ENCODE measurements at regions not wholly inside any gene's neighbourhood (a gene's known extent, or its start where the extent isn't known, plus 50 kb on each side); places are given as distances from the start of the nearest gene placed in this dataset.

DNA sequence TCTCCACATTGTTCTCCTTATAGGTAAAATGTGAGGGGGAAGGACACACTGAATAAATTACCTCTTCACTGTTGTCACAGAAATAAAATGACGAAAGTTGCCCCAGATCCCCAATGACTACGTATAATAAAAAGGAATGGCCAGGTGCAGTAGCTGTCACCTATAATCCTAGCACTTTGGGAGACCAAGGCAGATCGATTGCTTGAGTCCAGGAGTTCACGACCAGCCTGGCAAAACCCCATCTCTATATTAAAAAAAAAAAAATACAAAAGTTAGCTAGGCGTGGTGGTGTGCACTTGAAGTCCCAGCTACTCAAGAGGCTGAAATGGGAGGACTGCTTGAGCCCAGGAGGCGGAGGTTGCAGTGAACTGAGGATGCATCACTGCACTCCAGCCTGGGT, 82.2 kb upstream of the APC start:
- Histone ChIP-seq H3K4me3 (no peak overlapping the region), H3K27me3 (no peaks in the 10 kb centered on the region), H3K9me3 (replicated peaks in 1 of 11) (peaks cover 8 to 23% (median 17%) of the 10 kb centered on the region in 11 experiments; a peak in 21 of 22 replicates), H3K27ac (no peak overlapping the region), H3K4me1 (no peaks in the 10 kb centered on the region), H4K20me1 (no peaks in the 10 kb centered on the region), H3K4me2 (no peak overlapping the region), H3K9ac (no peak overlapping the region), H3K36me3 (no peaks in the 10 kb centered on the region)
- TF ChIP-seq Cebpa-rat (IDR thresholded peaks at IDR 0.05) = no peak

DNA sequence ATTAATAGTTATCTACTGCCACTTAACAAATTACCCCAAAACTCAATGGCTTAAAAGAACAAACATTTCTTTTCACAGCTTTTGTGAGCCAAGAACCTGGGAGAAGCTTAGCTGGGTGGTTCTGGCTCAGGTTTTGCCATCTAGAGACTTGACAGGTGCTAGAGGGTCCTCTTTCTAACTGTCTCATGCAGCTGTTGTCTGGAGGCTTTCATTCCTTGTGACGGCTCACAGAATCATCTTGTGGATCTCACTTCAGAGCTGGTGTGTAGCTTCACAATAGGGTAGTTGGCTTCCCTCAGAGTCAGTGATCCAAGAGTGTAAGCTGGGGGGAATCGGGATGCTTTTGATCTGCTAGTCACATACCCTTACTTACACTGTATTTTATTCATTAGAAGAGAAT, 81.2 kb upstream of the APC start:
- H3K27me3 ChIP-seq = no peaks in the 10 kb centered on the region
- no peak for TF ChIP-seq Cebpa-rat (IDR thresholded peaks at IDR 0.05)
- no peaks in the 10 kb centered on the region for H4K20me1 ChIP-seq
- no peak overlapping the region for H3K27ac ChIP-seq
- no peak overlapping the region for H3K4me2 ChIP-seq
- no peaks in the 10 kb centered on the region for H3K36me3 ChIP-seq
- H3K4me3 ChIP-seq = no peak overlapping the region
- no peaks in the 10 kb centered on the region for H3K4me1 ChIP-seq
- H3K9me3 ChIP-seq (replicated peaks in 1 of 11) = peaks cover 18 to 28% (median 25%) of the 10 kb centered on the region in 11 experiments; a peak in 21 of 22 replicates
- H3K9ac ChIP-seq = no peak overlapping the region

DNA sequence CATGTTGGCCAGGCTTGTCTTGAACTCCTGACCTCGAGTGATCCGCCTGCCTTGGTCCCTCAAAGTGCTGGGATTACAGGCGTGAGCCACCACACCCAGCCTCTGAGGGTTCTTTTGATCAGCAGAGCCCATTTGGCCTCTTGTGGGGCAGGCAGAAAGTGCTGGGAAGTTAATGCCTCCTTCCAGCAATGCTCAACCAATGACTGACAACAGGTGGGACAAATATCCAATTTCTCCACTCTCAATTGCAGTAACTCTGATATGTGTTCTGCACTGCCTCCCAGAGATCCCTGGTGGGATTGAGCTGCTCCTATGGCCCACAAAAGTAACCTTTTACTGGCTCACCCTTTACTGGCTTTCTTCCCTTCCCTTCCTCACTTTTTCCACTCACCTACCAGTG, 79.9 kb upstream of the APC start:
- Histone ChIP-seq H3K4me1 (no peaks in the 10 kb centered on the region), H3K4me3 (no peak overlapping the region), H3K9me3 (replicated peaks in 1 of 11) (peaks cover 19 to 34% (median 25%) of the 10 kb centered on the region in 11 experiments; a peak in 21 of 22 replicates), H3K4me2 (no peak overlapping the region), H3K27ac (no peak overlapping the region), H3K9ac (no peak overlapping the region), H3K27me3 (no peaks in the 10 kb centered on the region), H3K36me3 (no peaks in the 10 kb centered on the region), H4K20me1 (no peaks in the 10 kb centered on the region)
- TF ChIP-seq Cebpa-rat (IDR thresholded peaks at IDR 0.05) = no peak

DNA sequence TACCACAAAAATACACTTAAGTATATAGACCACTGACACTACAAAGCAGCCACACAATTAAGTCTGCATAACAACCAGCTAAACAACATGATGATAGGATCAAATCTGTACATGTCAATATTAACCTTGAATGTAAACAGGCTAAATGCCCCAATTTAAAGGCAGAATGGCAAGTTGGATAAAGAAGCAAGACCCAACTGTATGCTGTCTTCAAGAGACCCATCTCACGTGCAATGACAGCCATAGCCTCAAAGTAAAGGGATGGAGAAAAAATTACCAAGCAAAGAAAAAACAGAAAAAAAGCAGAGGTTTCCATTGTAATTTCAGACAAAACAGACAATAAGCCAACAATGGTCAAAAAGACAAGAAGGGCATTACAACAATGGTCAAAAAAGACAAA, 77.3 kb upstream of the APC start:
- H4K20me1 ChIP-seq = no peaks in the 10 kb centered on the region
- H3K4me3 ChIP-seq = no peak overlapping the region
- H3K36me3 ChIP-seq = no peaks in the 10 kb centered on the region
- H3K9ac ChIP-seq = no peak overlapping the region
- TF ChIP-seq Cebpa-rat (IDR thresholded peaks at IDR 0.05) = no peak
- no peak overlapping the region for H3K27ac ChIP-seq
- H3K27me3 ChIP-seq = no peaks in the 10 kb centered on the region
- H3K4me1 ChIP-seq = no peaks in the 10 kb centered on the region
- H3K9me3 ChIP-seq (replicated peaks in 1 of 11) = peaks cover 19 to 34% (median 25%) of the 10 kb centered on the region in 11 experiments; a peak in 21 of 22 replicates
- no peak overlapping the region for H3K4me2 ChIP-seq

DNA sequence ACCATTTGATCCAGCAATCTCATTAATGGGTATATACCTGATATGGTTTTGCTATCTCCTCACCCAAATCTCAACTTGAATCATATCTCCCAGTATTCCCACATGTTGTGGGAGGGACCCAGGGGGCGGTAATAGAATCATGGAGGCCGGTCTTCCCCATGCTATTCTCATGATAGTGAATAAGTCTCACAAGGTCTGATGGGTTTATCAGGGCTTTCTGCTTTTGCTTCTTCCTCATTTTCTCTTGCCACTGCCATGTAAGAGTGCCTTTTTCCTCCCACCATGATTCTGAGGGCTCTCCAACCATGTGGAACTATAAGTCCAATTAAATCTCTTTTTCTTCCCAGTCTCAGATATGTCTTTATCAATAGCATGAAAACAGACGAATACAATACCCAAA, 74.5 kb upstream of the APC start:
- Histone ChIP-seq H3K4me2 (no peak overlapping the region), H3K27ac (no peak overlapping the region), H3K4me1 (no peaks in the 10 kb centered on the region), H3K9ac (no peak overlapping the region), H3K4me3 (no peak overlapping the region), H3K36me3 (no peaks in the 10 kb centered on the region), H3K27me3 (no peaks in the 10 kb centered on the region), H4K20me1 (no peaks in the 10 kb centered on the region), H3K9me3 (replicated peaks in 1 of 11) (peaks cover 17 to 34% (median 25%) of the 10 kb centered on the region in 11 experiments; a peak in 21 of 22 replicates)
- TF ChIP-seq Cebpa-rat (IDR thresholded peaks at IDR 0.05) = no peak

DNA sequence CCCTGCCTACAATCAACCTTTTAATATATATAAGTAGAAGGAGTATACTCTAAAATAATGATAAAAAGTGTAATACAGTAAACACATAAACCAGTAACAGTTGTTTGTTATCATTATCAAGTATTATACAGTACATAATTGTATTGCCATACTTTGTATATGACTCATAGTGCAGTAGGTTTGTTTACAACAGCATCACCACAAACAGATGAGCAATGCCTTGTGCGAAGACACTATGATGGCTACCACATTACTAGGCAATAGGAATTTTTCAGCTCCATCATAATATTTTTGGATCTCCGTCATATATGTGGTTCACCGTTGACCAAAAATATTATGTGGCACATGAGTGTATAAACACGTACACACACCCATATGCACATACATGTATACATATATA, 69.7 kb upstream of the APC start:
- no peak for TF ChIP-seq Cebpa-rat (IDR thresholded peaks at IDR 0.05)
- H4K20me1 ChIP-seq = no peaks in the 10 kb centered on the region
- H3K27ac ChIP-seq = no peak overlapping the region
- H3K4me2 ChIP-seq = no peak overlapping the region
- no peaks in the 10 kb centered on the region for H3K9me3 ChIP-seq (replicated peaks in 1 of 11)
- no peaks in the 10 kb centered on the region for H3K36me3 ChIP-seq
- H3K4me3 ChIP-seq = no peak overlapping the region
- H3K4me1 ChIP-seq = no peaks in the 10 kb centered on the region
- no peaks in the 10 kb centered on the region for H3K27me3 ChIP-seq
- no peak overlapping the region for H3K9ac ChIP-seq

DNA sequence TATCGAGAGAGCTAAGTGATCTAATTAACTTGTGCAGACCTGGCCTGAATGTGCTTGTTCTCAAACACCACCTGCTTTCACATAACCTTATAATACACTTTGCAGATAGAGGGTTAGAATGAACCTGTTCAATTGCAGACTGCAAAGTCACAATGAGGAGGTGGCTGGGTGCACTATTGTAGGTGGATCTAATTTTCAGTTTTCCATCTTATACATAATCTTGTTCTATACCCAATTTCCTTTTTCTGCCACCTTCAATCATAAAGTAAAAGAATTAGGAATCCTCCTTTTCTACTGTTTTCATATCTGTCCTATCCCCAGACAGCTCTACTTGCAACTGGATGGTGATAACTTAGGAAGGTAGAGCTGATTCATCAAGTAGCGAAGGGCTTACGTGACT, 68.8 kb upstream of the APC start:
- Histone ChIP-seq H3K4me2 (no peak overlapping the region), H4K20me1 (no peaks in the 10 kb centered on the region), H3K9ac (no peak overlapping the region), H3K9me3 (replicated peaks in 1 of 11) (0 out of 22 replicates have a peak, but pooled peaks cover 0 to 3% (median 0%) of the 10 kb centered on the region in 11 experiments), H3K36me3 (no peaks in the 10 kb centered on the region), H3K27ac (no peak overlapping the region), H3K4me1 (no peaks in the 10 kb centered on the region), H3K4me3 (no peak overlapping the region), H3K27me3 (no peaks in the 10 kb centered on the region)
- no peak for TF ChIP-seq Cebpa-rat (IDR thresholded peaks at IDR 0.05)

DNA sequence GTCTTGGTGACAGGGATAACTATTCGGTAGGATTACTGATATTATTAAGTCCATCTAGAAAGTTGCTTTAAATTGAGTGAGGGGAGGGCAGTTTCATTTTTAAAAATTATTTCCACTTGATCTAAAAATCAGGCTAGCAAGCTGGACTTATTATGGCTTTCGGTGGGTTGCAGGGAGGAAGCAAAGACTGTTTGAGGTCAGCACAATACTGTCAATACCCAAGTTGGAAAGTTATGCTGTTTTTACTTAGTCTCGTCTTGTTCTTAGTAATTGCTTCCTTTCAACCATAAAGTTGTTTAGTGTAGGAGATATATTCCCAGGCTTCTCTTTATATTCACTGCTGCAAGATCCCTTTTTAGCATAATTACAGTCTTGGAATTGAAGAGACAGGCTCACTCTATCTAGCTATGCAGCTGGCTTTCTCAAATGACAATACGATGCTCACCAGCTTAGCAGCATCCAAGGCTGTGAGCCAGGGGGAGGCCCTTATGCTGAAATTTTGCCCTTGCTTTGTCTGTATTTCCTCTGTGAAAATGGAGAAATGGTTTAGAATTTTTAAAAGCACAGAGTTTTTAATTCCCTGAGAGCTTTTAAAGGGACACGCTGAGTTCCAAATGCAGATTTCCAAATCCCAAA, 68.2 kb upstream of the APC start:
- TF ChIP-seq Cebpa-rat (IDR thresholded peaks at IDR 0.05) = no peak

DNA sequence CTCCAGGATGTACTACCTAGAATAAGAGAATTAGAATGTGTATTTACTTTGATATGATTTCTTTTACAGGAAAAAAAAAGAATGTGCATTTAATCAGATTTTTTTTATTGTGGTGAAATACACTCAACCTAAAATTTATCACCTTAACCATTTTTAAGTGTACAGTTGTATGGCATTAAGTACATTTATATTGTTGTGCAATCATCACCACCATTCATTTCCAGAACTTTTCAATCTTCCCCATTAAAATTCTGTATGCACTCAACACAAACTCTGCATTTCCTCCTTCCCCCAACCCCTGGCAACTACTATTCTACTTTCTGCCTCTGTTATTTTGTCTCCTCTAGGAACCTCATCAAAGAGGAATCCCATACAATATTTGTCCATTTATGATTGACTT, 66.0 kb upstream of the APC start:
- no peak overlapping the region for H3K9ac ChIP-seq
- no peak for TF ChIP-seq Cebpa-rat (IDR thresholded peaks at IDR 0.05)
- peaks cover 0 to 16% (median 0%) of the 10 kb centered on the region in 11 experiments; a peak in 4 of 22 replicates for H3K9me3 ChIP-seq (replicated peaks in 1 of 11)
- no peak overlapping the region for H3K4me3 ChIP-seq
- H4K20me1 ChIP-seq = no peaks in the 10 kb centered on the region
- no peaks in the 10 kb centered on the region for H3K36me3 ChIP-seq
- H3K4me2 ChIP-seq = no peak overlapping the region
- H3K27ac ChIP-seq = no peak overlapping the region
- H3K27me3 ChIP-seq = no peaks in the 10 kb centered on the region
- no peaks in the 10 kb centered on the region for H3K4me1 ChIP-seq

More for the DNA sequence above, 68.2 kb upstream of the APC start:
- no peak overlapping the region for H3K4me3 ChIP-seq
- H3K9ac ChIP-seq = no peak overlapping the region
- H3K4me1 ChIP-seq = no peaks in the 10 kb centered on the region
- no peak overlapping the region for H3K4me2 ChIP-seq
- H4K20me1 ChIP-seq = no peaks in the 10 kb centered on the region
- peaks cover 0 to 6% (median 0%) of the 10 kb centered on the region in 11 experiments; a peak in 1 of 22 replicates for H3K9me3 ChIP-seq (replicated peaks in 1 of 11)
- H3K36me3 ChIP-seq = no peaks in the 10 kb centered on the region
- no peaks in the 10 kb centered on the region for H3K27me3 ChIP-seq
- H3K27ac ChIP-seq = no peak overlapping the region

DNA sequence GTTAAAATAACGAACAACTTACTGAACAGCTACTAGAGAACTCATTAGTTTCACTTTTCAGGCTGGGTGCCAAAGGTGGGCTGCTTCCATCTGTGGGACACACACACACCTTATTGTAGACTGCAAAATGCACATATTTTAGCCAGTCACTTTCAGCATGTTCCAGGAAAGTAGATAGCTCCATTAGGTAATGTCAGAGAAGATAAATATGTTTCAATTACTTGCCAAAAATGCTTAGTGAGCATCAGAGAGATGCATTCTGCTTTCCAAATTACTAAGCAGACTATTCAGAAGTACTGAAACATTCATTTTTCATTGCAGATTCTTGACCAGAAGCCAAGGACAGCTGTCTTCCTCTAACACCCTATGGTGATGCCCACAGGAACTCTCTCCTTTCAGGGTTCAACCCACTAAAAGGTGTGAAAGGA, 56.2 kb upstream of the APC start:
- Histone ChIP-seq H3K4me3 (no peak overlapping the region; a peak in 1 of 20 replicates), H3K27me3 (no peaks in the 10 kb centered on the region), H3K4me1 (peaks cover 11 to 69% (median 64%) of the 10 kb centered on the region in 10 experiments; a peak in 19 of 20 replicates), H3K27ac (no peak overlapping the region; a peak in 1 of 22 replicates), H3K4me2 (peak overlapping the region in 10 of 11 experiments; percentile 18 to 93 (median 52); a peak in 16 of 22 replicates), H3K9ac (0 out of 22 replicates have a peak overlapping the region, but pooled peaks of 1 of the 11 experiments have one; percentile 22), H4K20me1 (no peaks in the 10 kb centered on the region), H3K9me3 (replicated peaks in 1 of 11) (peaks cover 13 to 37% (median 22%) of the 10 kb centered on the region in 11 experiments; a peak in 20 of 22 replicates), H3K36me3 (no peaks in the 10 kb centered on the region)
- no peak for TF ChIP-seq Cebpa-rat (IDR thresholded peaks at IDR 0.05)

Data from BLaER1 treated with 17β-estradiol and CSF1 and Interleukin-3, amounts not matched to agents 10 nM and 100 nM (cell line).